Natural killer cell (primary cell): ENCODE measurements at regions not wholly inside any gene's neighbourhood (a gene's known extent, or its start where the extent isn't known, plus 50 kb on each side); places are given as distances from the start of the nearest gene placed in this dataset.

Experiments
- ATAC-seq, 3 donors: fragments of 150-1000 bp in 2 of 3; fragments of 200-7000 bp in 1 of 3; cut with Tn5 transposase; 1 replicate in 1 of 3; 2 replicates in 2 of 3; pipeline ENCODE4 v1.10.0; 2021; ENCODE audit warnings: mild to moderate bottlenecking in 2 of 3, moderate library complexity in 2 of 3
- DNase-seq, 2 donors: peaks; one replicate each; pipeline versions ENCODE4 v3.0.0 to v3.0.0-alpha.2; 2013 to 2021; ENCODE audit warnings: mixed read lengths in 1 of 2
- H3K27ac ChIP-seq: one replicate; pipeline ENCODE4 v1.5.1; 2013; ENCODE audit warnings: mild to moderate bottlenecking, low read length
- H3K27me3 ChIP-seq: one replicate; pipeline ENCODE4 v1.6.1; 2013; ENCODE audit warnings: low read length; ENCODE audit not compliant: control insufficient read depth, insufficient read depth
- H3K36me3 ChIP-seq: one replicate; pipeline ENCODE4 v1.6.1; 2013; ENCODE audit warnings: low read length; ENCODE audit not compliant: control insufficient read depth, insufficient read depth
- H3K4me1 ChIP-seq: one replicate; pipeline ENCODE4 v1.6.1; 2013; ENCODE audit warnings: low read length; ENCODE audit not compliant: control insufficient read depth, insufficient read depth
- H3K4me3 ChIP-seq: one replicate; pipeline ENCODE4 v1.5.1; 2013; ENCODE audit warnings: low read length
- H3K9me3 ChIP-seq: one replicate; pipeline ENCODE4 v1.6.1; 2013; ENCODE audit warnings: low read length; ENCODE audit not compliant: control insufficient read depth, insufficient read depth
- H3K27ac Mint-ChIP-seq, 2 donors: one replicate each; pipeline ENCODE4 v1.8.0; 2022; ENCODE audit warnings: mild to moderate bottlenecking in 2 of 2, mixed read lengths in 2 of 2, moderate library complexity in 1 of 2
- H3K27me3 Mint-ChIP-seq, 2 donors: one replicate each; pipeline ENCODE4 v1.8.0; 2022; ENCODE audit warnings: low read depth in 2 of 2, mixed read lengths in 2 of 2
- H3K36me3 Mint-ChIP-seq: one replicate; pipeline ENCODE4 v1.8.0; 2022; ENCODE audit warnings: mixed read lengths
- H3K4me1 Mint-ChIP-seq, 2 donors: one replicate each; pipeline ENCODE4 v1.8.0; 2022; ENCODE audit warnings: mixed read lengths in 2 of 2
- H3K4me3 Mint-ChIP-seq: one replicate; pipeline ENCODE4 v1.8.0; 2022; ENCODE audit warnings: mild to moderate bottlenecking, moderate library complexity, mixed read lengths
- H3K9me3 Mint-ChIP-seq, 2 donors: one replicate each; pipeline ENCODE4 v1.8.0; 2022; ENCODE audit warnings: mixed read lengths in 2 of 2
- CTCF ChIP-seq: fragments of 200-600 bp; IDR thresholded peaks from one replicate; pipeline ENCODE4 v1.8.0; 2022; ENCODE audit warnings: antibody characterized with exemption
- WGBS: methylation state at CpG from one replicate; pipeline ENCODE4 v1.1.7; 2013; ENCODE audit warnings: missing lambda C conversion rate; ENCODE audit not compliant: insufficient coverage; 5-methylcytosine and 5-hydroxymethylcytosine counted together
- intact Hi-C: fragments of 100-400 bp; cut with micrococcal nuclease; formaldehyde crosslinking; loops from one replicate; pipeline ENCODE4 v1.14.2; 2022

GRCh38 chr2:199707593-199708185 is 143.3 kb downstream of the FTCDNL1 start:
- H3K9me3 Mint-ChIP-seq = no peaks in the 10 kb centered on the region
- no peak overlapping the region for H3K4me3 Mint-ChIP-seq
- Histone ChIP-seq H3K4me3 (no peak overlapping the region), H3K4me1 (no peaks in the 10 kb centered on the region), H3K27ac (no peak overlapping the region), H3K36me3 (no peaks in the 10 kb centered on the region), H3K9me3 (no peaks in the 10 kb centered on the region), H3K27me3 (no peaks in the 10 kb centered on the region)
- peaks cover 0 to 2% of the 10 kb centered on the region in 2 donors for H3K27me3 Mint-ChIP-seq
- no peak for TF ChIP-seq CTCF
- intact Hi-C loops = no loop called here
- no peak for DNase-seq
- WGBS = no CpG with 5 or more reads among the region's 2 CpGs
- ATAC-seq = no peak
- no peaks in the 10 kb centered on the region for H3K36me3 Mint-ChIP-seq
- H3K4me1 Mint-ChIP-seq = no peaks in the 10 kb centered on the region
- H3K27ac Mint-ChIP-seq = no peak overlapping the region

GRCh38 chr2:199705538-199705937 is 145.5 kb downstream of the FTCDNL1 start:
- H3K4me1 Mint-ChIP-seq = no peaks in the 10 kb centered on the region
- no peak for ATAC-seq

GRCh38 chr2:199704358-199705238 is 146.4 kb downstream of the FTCDNL1 start:
- Mint-ChIP-seq H3K9me3 (no peaks in the 10 kb centered on the region), H3K4me1 (no peaks in the 10 kb centered on the region), H3K4me3 (no peak overlapping the region), H3K27me3 (no peaks in the 10 kb centered on the region), H3K27ac (no peak overlapping the region), H3K36me3 (no peaks in the 10 kb centered on the region)
- DNase-seq (peak in 1 of 2 donors; percentile 48), ATAC-seq (peak in 1 of 3 donors; percentile 27)
- intact Hi-C loops = no loop called here
- Histone ChIP-seq H3K36me3 (no peaks in the 10 kb centered on the region), H3K27ac (no peak overlapping the region), H3K9me3 (no peaks in the 10 kb centered on the region), H3K4me1 (no peaks in the 10 kb centered on the region), H3K27me3 (no peaks in the 10 kb centered on the region), H3K4me3 (no peak overlapping the region)
- 73% methylated on average over 1 of the region's 1 CpG for WGBS
- no peak for TF ChIP-seq CTCF

More at GRCh38 chr2:199705538-199705937, 145.5 kb downstream of the FTCDNL1 start:
- Mint-ChIP-seq H3K9me3 (no peaks in the 10 kb centered on the region), H3K4me3 (no peak overlapping the region), H3K27ac (no peak overlapping the region), H3K27me3 (no peaks in the 10 kb centered on the region), H3K36me3 (no peaks in the 10 kb centered on the region)
- Histone ChIP-seq H3K4me1 (no peaks in the 10 kb centered on the region), H3K27ac (no peak overlapping the region), H3K27me3 (no peaks in the 10 kb centered on the region), H3K4me3 (no peak overlapping the region), H3K36me3 (no peaks in the 10 kb centered on the region), H3K9me3 (no peaks in the 10 kb centered on the region)
- WGBS = 55% methylated on average over 1 of the region's 1 CpG
- intact Hi-C loops = no loop called here
- TF ChIP-seq CTCF = no peak
- no peak for DNase-seq
